GM23248 (cell line): ENCODE measurements at regions not wholly inside any gene's neighbourhood (a gene's known extent, or its start where the extent isn't known, plus 50 kb on each side); places are given as distances from the start of the nearest gene placed in this dataset.

Source experiments
- DNase-seq: peaks from one replicate; pipeline ENCODE4 v3.0.0-alpha.2; 2015
- H2AFZ ChIP-seq: fragments of 200-600 bp; sonication (generic); 2 replicates; pipeline ENCODE4 v1.6.1; 2016; ENCODE audit warnings: antibody characterized with exemption
- H3F3A ChIP-seq: fragments of 200-600 bp; sonication (generic); 2 replicates; pipeline ENCODE4 v1.6.1; 2016; ENCODE audit warnings: mild to moderate bottlenecking, antibody characterized with exemption, mixed run types; ENCODE audit not compliant: insufficient read depth
- H3K27ac ChIP-seq: fragments of 200-600 bp; sonication (generic); 2 replicates; pipeline ENCODE4 v1.5.1; 2016; ENCODE audit warnings: mild to moderate bottlenecking
- H3K27me3 ChIP-seq: fragments of 200-600 bp; sonication (generic); replicated peaks from 2 replicates; pipeline ENCODE4 v1.6.1; 2016; ENCODE audit warnings: mild to moderate bottlenecking; ENCODE audit not compliant: insufficient read depth
- H3K36me3 ChIP-seq: fragments of 200-600 bp; sonication (generic); 2 replicates; pipeline ENCODE4 v1.6.1; 2016; ENCODE audit warnings: low read depth, mild to moderate bottlenecking
- H3K4me1 ChIP-seq: fragments of 200-600 bp; sonication (generic); 2 replicates; pipeline ENCODE4 v1.6.1; 2016; ENCODE audit warnings: mild to moderate bottlenecking; ENCODE audit not compliant: insufficient read depth
- H3K4me2 ChIP-seq: fragments of 200-600 bp; sonication (generic); one replicate; pipeline ENCODE4 v1.6.1; 2016; ENCODE audit warnings: mild to moderate bottlenecking; ENCODE audit not compliant: unreplicated experiment
- H3K4me3 ChIP-seq: fragments of 200-600 bp; sonication (generic); 2 replicates; pipeline ENCODE4 v1.5.1; 2016; ENCODE audit warnings: mild to moderate bottlenecking
- H3K79me2 ChIP-seq: fragments of 200-600 bp; sonication (generic); 2 replicates; pipeline ENCODE4 v1.6.1; 2016; ENCODE audit warnings: mild to moderate bottlenecking; ENCODE audit not compliant: insufficient read depth
- H3K9ac ChIP-seq: fragments of 200-600 bp; sonication (generic); 2 replicates; pipeline ENCODE4 v1.6.1; 2016; ENCODE audit warnings: mild to moderate bottlenecking
- H3K9me2 ChIP-seq: fragments of 200-600 bp; sonication (generic); 2 replicates; pipeline ENCODE4 v1.6.1; 2016; ENCODE audit warnings: mixed run types, mild to moderate bottlenecking, moderate library complexity; ENCODE audit not compliant: insufficient read depth
- H3K9me3 ChIP-seq: fragments of 200-600 bp; sonication (generic); one replicate; pipeline ENCODE4 v1.6.1; 2017; ENCODE audit warnings: low read depth
- H4K20me1 ChIP-seq: fragments of 200-600 bp; sonication (generic); 2 replicates; pipeline ENCODE4 v1.6.0; 2016; ENCODE audit not compliant: insufficient read depth
- EZH2 ChIP-seq: fragments of 200-600 bp; sonication (generic); IDR thresholded peaks from 2 replicates; pipeline ENCODE4 v1.6.1; 2018; ENCODE audit warnings: antibody characterized with exemption, mild to moderate bottlenecking; ENCODE audit not compliant: insufficient read depth, poor library complexity, severe bottlenecking
- EZH2phosphoT487 ChIP-seq: fragments of 200-600 bp; sonication (generic); IDR thresholded peaks from 2 replicates; pipeline ENCODE4 v1.6.1; 2018; ENCODE audit warnings: antibody characterized with exemption, moderate library complexity, mild to moderate bottlenecking, low read depth; ENCODE audit not compliant: insufficient read depth
- WGBS, 2 experiments: methylation state at CpG; one replicate each; pipeline ENCODE4 v1.1.6; 2015 to 2017; ENCODE audit warnings: low lambda C conversion rate in 2 of 2, low coverage in 1 of 2; ENCODE audit errors: missing lambda C conversion rate in 2 of 2; 5-methylcytosine and 5-hydroxymethylcytosine counted together
- in situ Hi-C: fragments of 300-500 bp; cut with MboI; formaldehyde crosslinking; loops from 2 replicates; pipeline ENCODE4 v1.15.0; 2020

DNA sequence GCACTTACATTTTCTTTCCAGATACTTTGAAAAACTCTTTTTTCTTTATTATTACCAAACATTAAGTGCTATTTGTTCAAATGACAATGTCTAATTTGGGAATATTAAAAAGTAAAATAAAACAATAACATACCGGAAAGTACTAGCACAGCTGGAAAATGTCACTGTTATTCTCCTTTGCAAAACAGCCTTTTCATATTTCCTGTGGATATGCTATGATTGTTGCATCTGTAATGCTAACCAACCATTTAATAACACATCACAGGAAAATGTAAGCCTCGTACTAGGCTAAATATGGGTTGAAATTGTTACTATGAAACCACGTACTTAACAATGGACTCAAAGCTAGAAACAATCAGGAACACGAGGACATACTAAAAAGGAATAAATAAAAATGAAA, 298.1 kb downstream of the CBLN2 start:
- no peaks in the 10 kb centered on the region for H3K9me3 ChIP-seq
- H3K9ac ChIP-seq = no peak overlapping the region
- H3K36me3 ChIP-seq = no peaks in the 10 kb centered on the region
- H3F3A ChIP-seq = no peaks in the 10 kb centered on the region
- H3K4me2 ChIP-seq = no peak overlapping the region
- no peaks in the 10 kb centered on the region for H3K4me1 ChIP-seq
- 5 to 6% methylated on average over 4 of the region's 4 CpGs for WGBS, 2 experiments
- no peaks in the 10 kb centered on the region for H4K20me1 ChIP-seq
- no peak overlapping the region for H3K4me3 ChIP-seq
- no peak overlapping the region for H2AFZ ChIP-seq
- H3K79me2 ChIP-seq = no peaks in the 10 kb centered on the region
- in situ Hi-C loops = no loop called here
- no peak overlapping the region for H3K27ac ChIP-seq
- TF ChIP-seq EZH2 (no peak), EZH2phosphoT487 (no peak)
- no peak for DNase-seq
- H3K27me3 ChIP-seq = no peaks in the 10 kb centered on the region
- no peaks in the 10 kb centered on the region for H3K9me2 ChIP-seq

DNA sequence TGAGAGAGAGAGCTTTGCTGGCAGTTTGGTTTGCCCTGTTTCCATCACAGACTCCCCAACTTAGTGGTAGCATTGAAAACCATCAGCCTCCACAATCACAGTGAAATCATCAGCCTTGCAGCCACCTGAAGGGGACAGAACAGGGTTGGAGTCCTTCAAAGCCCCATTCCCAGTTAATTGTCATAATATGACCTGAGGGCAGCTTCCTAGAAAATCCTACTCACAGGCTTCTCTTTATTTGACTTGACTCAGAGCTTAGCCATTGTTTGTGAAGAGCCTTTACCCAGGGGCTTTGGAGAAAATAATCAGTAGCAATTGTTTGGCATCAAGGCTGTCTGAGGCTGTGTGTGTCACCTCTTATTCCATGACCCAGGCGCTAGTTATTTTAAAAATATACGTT, 308.7 kb downstream of the CBLN2 start:
- TF ChIP-seq EZH2phosphoT487 (no peak), EZH2 (no peak)
- DNase-seq = no peak
- Histone ChIP-seq H2AFZ (no peak overlapping the region), H3K4me3 (no peak overlapping the region), H3K36me3 (no peaks in the 10 kb centered on the region), H3K9ac (no peak overlapping the region), H3K4me2 (no peak overlapping the region), H3K27me3 (no peaks in the 10 kb centered on the region), H3K4me1 (no peaks in the 10 kb centered on the region), H3F3A (no peaks in the 10 kb centered on the region), H3K9me3 (peaks cover 2% of the 10 kb centered on the region), H3K9me2 (no peaks in the 10 kb centered on the region), H4K20me1 (no peaks in the 10 kb centered on the region), H3K79me2 (no peaks in the 10 kb centered on the region), H3K27ac (no peak overlapping the region)
- in situ Hi-C loops = no loop called here
- 11 to 13% methylated on average over 2 of the region's 2 CpGs for whole genome bisulfite sequencing, 2 experiments

- Histone ChIP-seq H3K27ac (no peak overlapping the region), H3K4me1 (no peaks in the 10 kb centered on the region), H3F3A (no peaks in the 10 kb centered on the region), H3K4me2 (no peak overlapping the region), H3K36me3 (no peaks in the 10 kb centered on the region), H2AFZ (no peak overlapping the region), H4K20me1 (no peaks in the 10 kb centered on the region), H3K27me3 (no peaks in the 10 kb centered on the region), H3K9me2 (no peaks in the 10 kb centered on the region), H3K4me3 (no peak overlapping the region), H3K9ac (no peak overlapping the region), H3K9me3 (no peaks in the 10 kb centered on the region), H3K79me2 (no peaks in the 10 kb centered on the region)
- in situ Hi-C loops = no loop called here
- TF ChIP-seq EZH2phosphoT487 (no peak), EZH2 (no peak)
- 11 to 17% methylated on average over 4 of the region's 4 CpGs for WGBS, 2 experiments
- DNase-seq = no peak
These were observed 311.0 kb downstream of the CBLN2 start for GRCh38 chr18:72233106-72233505.

- Histone ChIP-seq H2AFZ (no peak overlapping the region), H3K27ac (no peak overlapping the region), H3K9me3 (no peaks in the 10 kb centered on the region), H3F3A (no peaks in the 10 kb centered on the region), H3K79me2 (no peaks in the 10 kb centered on the region), H3K4me3 (no peak overlapping the region), H3K9ac (no peak overlapping the region), H3K36me3 (no peaks in the 10 kb centered on the region), H3K27me3 (no peaks in the 10 kb centered on the region), H3K9me2 (no peaks in the 10 kb centered on the region), H4K20me1 (no peaks in the 10 kb centered on the region), H3K4me1 (no peaks in the 10 kb centered on the region), H3K4me2 (no peak overlapping the region)
- DNase-seq = no peak
- 18 to 19% methylated on average over 3 of the region's 3 CpGs for WGBS, 2 experiments
- TF ChIP-seq EZH2phosphoT487 (no peak), EZH2 (no peak)
- in situ Hi-C loops = no loop called here
These were observed 311.5 kb downstream of the CBLN2 start for GRCh38 chr18:72232644-72233043.

- TF ChIP-seq EZH2 (no peak), EZH2phosphoT487 (no peak)
- DNase-seq = no peak
- H2AFZ ChIP-seq = no peak overlapping the region
- no peak overlapping the region for H3K4me3 ChIP-seq
- no peak overlapping the region for H3K4me2 ChIP-seq
- no peaks in the 10 kb centered on the region for H3K9me3 ChIP-seq
- H3K27me3 ChIP-seq = no peaks in the 10 kb centered on the region
- H3K36me3 ChIP-seq = no peaks in the 10 kb centered on the region
- H3K27ac ChIP-seq = no peak overlapping the region
- no peaks in the 10 kb centered on the region for H4K20me1 ChIP-seq
- in situ Hi-C loops = no loop called here
- no peaks in the 10 kb centered on the region for H3K79me2 ChIP-seq
- H3K4me1 ChIP-seq = no peaks in the 10 kb centered on the region
- H3K9ac ChIP-seq = no peak overlapping the region
- 8 to 19% methylated on average over 4 of the region's 4 CpGs for WGBS, 2 experiments
- no peaks in the 10 kb centered on the region for H3F3A ChIP-seq
- no peaks in the 10 kb centered on the region for H3K9me2 ChIP-seq
These were observed 318.2 kb downstream of the CBLN2 start for GRCh38 chr18:72225958-72226357.
